Panc1 (cell line): ENCODE measurements at regions not wholly inside any gene's neighbourhood (a gene's known extent, or its start where the extent isn't known, plus 50 kb on each side); places are given as distances from the start of the nearest gene placed in this dataset.

Source experiments
- CTCF ChIP-seq: fragments of 450-650 bp; IDR thresholded peaks from 2 replicates; pipeline ENCODE4 v1.5.1; 2017; ENCODE audit warnings: mild to moderate bottlenecking
- REST ChIP-seq, 2 experiments: IDR thresholded peaks; 2 replicates each; pipeline ENCODE4 v1.6.1; 2011 to 2012; ENCODE audit warnings: low read depth in 2 of 2, control low read depth in 1 of 2, low read length in 1 of 2, mild to moderate bottlenecking in 1 of 2, moderate library complexity in 1 of 2; ENCODE audit not compliant: insufficient read depth in 1 of 2
- SIN3A ChIP-seq: IDR thresholded peaks from 2 replicates; pipeline ENCODE4 v1.6.1; 2012; ENCODE audit warnings: low read depth, mild to moderate bottlenecking, low read length, moderate library complexity, borderline replicate concordance; ENCODE audit not compliant: insufficient read depth
- TCF7L2 ChIP-seq: IDR thresholded peaks from 2 replicates; pipeline ENCODE4 v1.6.1; 2011; ENCODE audit warnings: mild to moderate bottlenecking, low read depth, low read length, inconsistent platforms

- TF ChIP-seq CTCF (no peak), TCF7L2 (no peak), REST (IDR thresholded peaks at IDR 0.05; ENCODE audit: insufficient read depth in 1 of 2, low read depth in 2 of 2, low read length in 1 of 2) (no peak), SIN3A (no peak)
Measured at GRCh38 chr1:212219679-212220463, 65.3 kb upstream of the PPP2R5A start.
